AG04450 (cell line): ENCODE measurements at regions not wholly inside any gene's neighbourhood (a gene's known extent, or its start where the extent isn't known, plus 50 kb on each side); places are given as distances from the start of the nearest gene placed in this dataset.

ENCODE experiments used
- CTCF ChIA-PET: fragments of 300-600, 350-600 bp; formaldehyde crosslinking; extraction: SDS; loops from one replicate; lab custom pipeline; 2022; ENCODE audit warnings: antibody characterized with exemption, inconsistent platforms; lab: Charles Lee
- POLR2A ChIA-PET: fragments of 350-600 bp; formaldehyde crosslinking; extraction: SDS; loops from one replicate; lab custom pipeline; 2021; ENCODE audit warnings: antibody characterized with exemption, inconsistent platforms; lab: Yijun Ruan, JAX
- DNase-seq: peaks from one replicate; pipeline ENCODE4 v3.0.0-alpha.2; 2011; ENCODE audit warnings: low read depth, low spot score
- H3K27ac ChIP-seq: one replicate; pipeline ENCODE4 v1.5.1; 2012; ENCODE audit warnings: low read depth, low read length, control low read depth
- H3K27me3 ChIP-seq: one replicate; pipeline ENCODE4 v1.6.0; 2012; ENCODE audit warnings: low read length; ENCODE audit not compliant: control insufficient read depth, insufficient read depth
- H3K4me3 ChIP-seq: 2 replicates; pipeline ENCODE4 v1.5.1; 2011; ENCODE audit warnings: mild to moderate bottlenecking, low read depth, low read length, control low read depth
- H3K9me3 ChIP-seq: 2 replicates; pipeline ENCODE4 v1.5.1; 2012; ENCODE audit warnings: low read length; ENCODE audit not compliant: control insufficient read depth, insufficient read depth
- CTCF ChIP-seq: IDR thresholded peaks from 2 replicates; pipeline ENCODE4 v1.5.1; 2011; ENCODE audit warnings: low read depth, low read length, control low read depth, inconsistent platforms

DNA sequence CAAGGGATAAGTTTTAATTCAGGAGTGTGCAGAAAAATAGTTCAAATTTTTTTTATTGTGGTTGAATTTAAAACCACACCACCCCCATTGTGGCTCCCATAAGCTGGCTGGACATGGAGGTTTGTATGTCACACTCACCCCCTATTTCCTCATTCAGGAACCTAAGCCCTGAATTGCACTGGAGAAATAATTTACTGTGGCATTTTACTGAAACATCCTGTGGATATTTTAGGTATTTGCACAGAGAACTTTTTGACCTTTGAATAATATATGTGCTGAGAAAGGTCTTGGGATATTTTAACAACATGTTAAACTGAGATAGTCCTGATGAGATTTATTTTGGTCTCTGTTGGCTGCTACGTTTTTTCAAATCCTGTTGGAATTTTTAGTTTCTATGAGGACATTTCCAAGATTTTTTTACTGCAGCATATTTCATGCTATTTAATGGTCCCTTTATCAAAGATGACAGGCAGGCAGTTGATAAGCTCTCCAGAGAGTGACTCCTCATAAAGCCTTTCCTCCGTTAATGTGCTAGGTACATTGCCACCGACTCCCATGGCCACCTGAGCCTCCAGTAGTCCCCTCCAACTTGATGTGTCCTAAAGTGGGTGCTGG lies 51.2 kb upstream of the PALM2AKAP2 start:
- no peak overlapping the region for H3K4me3 ChIP-seq
- ChIA-PET CTCF (interaction anchor here (1.2 kb wide), 1 partner anchor 155 kb away, joined by 3 read pairs; no protein-coding TSS in a partner anchor), POLR2A (no interaction called here)
- H3K27ac ChIP-seq, result no peak overlapping the region
- H3K27me3 ChIP-seq, result no peaks in the 10 kb centered on the region
- no peak for TF ChIP-seq CTCF
- no peaks in the 10 kb centered on the region for H3K9me3 ChIP-seq
- no peak for DNase-seq

DNA sequence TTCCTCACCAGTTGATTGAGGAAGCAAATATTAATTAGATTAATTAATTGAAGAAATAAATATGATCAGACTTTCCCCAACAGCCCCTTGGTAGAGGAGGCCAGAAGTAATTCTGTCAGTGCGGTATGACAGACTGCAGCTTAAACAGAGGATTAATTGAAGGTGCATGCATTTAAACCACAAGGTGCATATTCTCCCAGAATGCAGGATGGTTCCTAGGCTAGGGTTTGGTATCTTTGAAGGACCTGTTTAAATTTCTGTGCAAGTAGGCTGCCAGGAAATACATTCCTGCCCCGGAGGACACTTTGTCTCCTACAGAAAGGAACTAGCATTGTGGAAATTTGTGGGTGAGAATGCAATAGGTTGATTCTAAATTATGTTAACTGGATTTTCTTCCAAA lies 50.5 kb upstream of the PALM2AKAP2 start:
- POLR2A ChIA-PET, result no interaction called here
- DNase-seq, result no peak
- Histone ChIP-seq H3K27ac (no peak overlapping the region), H3K9me3 (no peaks in the 10 kb centered on the region), H3K27me3 (no peaks in the 10 kb centered on the region), H3K4me3 (no peak overlapping the region)
- CTCF ChIA-PET, result interaction anchor here (1.2 kb wide), 1 partner anchor 155 kb away, joined by 3 read pairs; no protein-coding TSS in a partner anchor
- no peak for TF ChIP-seq CTCF
